ENCODE measurements at regions not wholly inside any gene's neighbourhood (a gene's known extent, or its start where the extent isn't known, plus 50 kb on each side); places are given as distances from the start of the nearest gene placed in this dataset.

DNA sequence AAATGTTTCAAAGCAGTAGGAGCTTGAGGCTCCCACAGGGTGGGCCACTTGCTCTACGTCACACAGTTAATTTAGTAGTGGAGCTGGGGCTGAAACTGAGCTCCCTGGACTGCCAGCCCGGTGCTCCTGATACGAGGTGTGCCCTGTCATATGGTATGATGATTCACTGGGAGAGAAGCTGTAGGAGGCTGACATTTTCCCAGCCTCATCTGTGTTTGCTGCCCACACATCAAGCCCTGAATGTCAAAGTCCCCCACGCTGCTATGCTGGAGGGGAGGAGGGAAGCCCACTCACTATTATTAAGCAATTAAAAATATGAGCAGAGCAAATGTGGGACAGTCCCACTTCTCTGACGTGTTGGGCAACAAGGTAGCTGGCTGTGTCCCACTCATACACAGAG, 81.2 kb upstream of the SORCS3 start:
- TF ChIP-seq, protein P1, sequence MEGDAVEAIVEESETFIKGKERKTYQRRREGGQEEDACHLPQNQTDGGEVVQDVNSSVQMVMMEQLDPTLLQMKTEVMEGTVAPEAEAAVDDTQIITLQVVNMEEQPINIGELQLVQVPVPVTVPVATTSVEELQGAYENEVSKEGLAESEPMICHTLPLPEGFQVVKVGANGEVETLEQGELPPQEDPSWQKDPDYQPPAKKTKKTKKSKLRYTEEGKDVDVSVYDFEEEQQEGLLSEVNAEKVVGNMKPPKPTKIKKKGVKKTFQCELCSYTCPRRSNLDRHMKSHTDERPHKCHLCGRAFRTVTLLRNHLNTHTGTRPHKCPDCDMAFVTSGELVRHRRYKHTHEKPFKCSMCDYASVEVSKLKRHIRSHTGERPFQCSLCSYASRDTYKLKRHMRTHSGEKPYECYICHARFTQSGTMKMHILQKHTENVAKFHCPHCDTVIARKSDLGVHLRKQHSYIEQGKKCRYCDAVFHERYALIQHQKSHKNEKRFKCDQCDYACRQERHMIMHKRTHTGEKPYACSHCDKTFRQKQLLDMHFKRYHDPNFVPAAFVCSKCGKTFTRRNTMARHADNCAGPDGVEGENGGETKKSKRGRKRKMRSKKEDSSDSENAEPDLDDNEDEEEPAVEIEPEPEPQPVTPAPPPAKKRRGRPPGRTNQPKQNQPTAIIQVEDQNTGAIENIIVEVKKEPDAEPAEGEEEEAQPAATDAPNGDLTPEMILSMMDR (IDR thresholded peaks at IDR 0.05) = no peak
- TF ChIP-seq POLR2A (IDR thresholded peaks at IDR 0.05) = no peak
